ENCODE measurements at regions not wholly inside any gene's neighbourhood (a gene's known extent, or its start where the extent isn't known, plus 50 kb on each side); places are given as distances from the start of the nearest gene placed in this dataset.

GRCh38 chr3:6452974-6453373, 407.9 kb upstream of the GRM7 start:
- no peak for TF ChIP-seq CTCF (IDR thresholded peaks at IDR 0.05)
- TF ChIP-seq EP300 (IDR thresholded peaks at IDR 0.05) = no peak
